Urinary bladder (tissue), 3 donors: ENCODE measurements at regions not wholly inside any gene's neighbourhood (a gene's known extent, or its start where the extent isn't known, plus 50 kb on each side); places are given as distances from the start of the nearest gene placed in this dataset.

Experiments
- DNase-seq: peaks from one replicate; pipeline ENCODE4 v3.0.0-alpha.2; 2015; ENCODE audit errors: extremely low spot score
- H3K27ac ChIP-seq: one replicate; pipeline ENCODE4 v1.5.1; 2013; ENCODE audit warnings: low read depth, mild to moderate bottlenecking, moderate library complexity
- H3K36me3 ChIP-seq: one replicate; pipeline ENCODE4 v1.6.1; 2013; ENCODE audit warnings: mild to moderate bottlenecking, moderate library complexity; ENCODE audit not compliant: insufficient read depth
- H3K4me1 ChIP-seq: one replicate; pipeline ENCODE4 v1.6.1; 2013; ENCODE audit warnings: mild to moderate bottlenecking, moderate library complexity; ENCODE audit not compliant: insufficient read depth
- H3K4me3 ChIP-seq: one replicate; pipeline ENCODE4 v1.5.1; 2013; ENCODE audit warnings: low read depth, low read length
- WGBS: extraction: QIAGEN DNeasy Blood & Tissue Kit; methylation state at CpG from one replicate; pipeline ENCODE4 v1.1.7; 2013; 5-methylcytosine and 5-hydroxymethylcytosine counted together
- donor health status: healthy with polysubstance abuse.
- donor health status: healthy.

GRCh38 chr11:25990406-25990805 is 341.5 kb upstream of the ANO3 start:
- no peak overlapping the region for H3K27ac ChIP-seq
- no peaks in the 10 kb centered on the region for H3K36me3 ChIP-seq
- DNase-seq, result no peak
- WGBS, result 34% methylated on average over 3 of the region's 3 CpGs
- H3K4me3 ChIP-seq, result no peak overlapping the region
- H3K4me1 ChIP-seq, result no peaks in the 10 kb centered on the region

- H3K27ac ChIP-seq, result no peak overlapping the region
- no peak for DNase-seq
- H3K36me3 ChIP-seq, result no peaks in the 10 kb centered on the region
- H3K4me1 ChIP-seq, result no peaks in the 10 kb centered on the region
- WGBS, result 74% methylated on average over 2 of the region's 2 CpGs
- H3K4me3 ChIP-seq, result no peak overlapping the region
Observed at GRCh38 chr11:25991476-25991875, 340.5 kb upstream of the ANO3 start.

- Histone ChIP-seq H3K4me1 (no peaks in the 10 kb centered on the region), H3K4me3 (no peak overlapping the region), H3K27ac (no peak overlapping the region), H3K36me3 (no peaks in the 10 kb centered on the region)
- no peak for DNase-seq
- WGBS, result 41% methylated on average over 3 of the region's 3 CpGs
Observed at GRCh38 chr11:25992294-25992693, 339.6 kb upstream of the ANO3 start.

GRCh38 chr11:25993016-25993415 is 338.9 kb upstream of the ANO3 start:
- WGBS, result 89% methylated on average over 2 of the region's 2 CpGs
- H3K4me1 ChIP-seq, result no peaks in the 10 kb centered on the region
- H3K4me3 ChIP-seq, result no peak overlapping the region
- H3K27ac ChIP-seq, result no peak overlapping the region
- peak; percentile 29 for DNase-seq
- H3K36me3 ChIP-seq, result no peaks in the 10 kb centered on the region

- Histone ChIP-seq H3K4me1 (no peaks in the 10 kb centered on the region), H3K36me3 (no peaks in the 10 kb centered on the region), H3K27ac (no peak overlapping the region), H3K4me3 (no peak overlapping the region)
- DNase-seq, result no peak
- WGBS, result 80% methylated on average over 1 of the region's 1 CpG
Observed at GRCh38 chr11:26011474-26011873, 320.5 kb upstream of the ANO3 start.

- Histone ChIP-seq H3K27ac (no peak overlapping the region), H3K4me3 (no peak overlapping the region), H3K4me1 (no peaks in the 10 kb centered on the region), H3K36me3 (no peaks in the 10 kb centered on the region)
- DNase-seq, result no peak
- 76% methylated on average over 6 of the region's 6 CpGs for WGBS
Observed at GRCh38 chr11:26014456-26015115, 317.3 kb upstream of the ANO3 start.

- H3K27ac ChIP-seq, result no peak overlapping the region
- 53% methylated on average over 1 of the region's 1 CpG for WGBS
- no peak for DNase-seq
Observed at GRCh38 chr11:26017322-26017860, 314.5 kb upstream of the ANO3 start.

GRCh38 chr11:26017903-26018302 is 314.0 kb upstream of the ANO3 start:
- Histone ChIP-seq H3K36me3 (no peaks in the 10 kb centered on the region), H3K4me1 (no peaks in the 10 kb centered on the region), H3K4me3 (no peak overlapping the region), H3K27ac (no peak overlapping the region)
- 51% methylated on average over 2 of the region's 2 CpGs for WGBS
- DNase-seq, result no peak

More at GRCh38 chr11:26017322-26017860, 314.5 kb upstream of the ANO3 start:
- no peaks in the 10 kb centered on the region for H3K36me3 ChIP-seq
- no peak overlapping the region for H3K4me3 ChIP-seq
- no peaks in the 10 kb centered on the region for H3K4me1 ChIP-seq

GRCh38 chr11:26018336-26018735 is 313.6 kb upstream of the ANO3 start:
- Histone ChIP-seq H3K4me3 (no peak overlapping the region), H3K4me1 (no peaks in the 10 kb centered on the region), H3K36me3 (no peaks in the 10 kb centered on the region), H3K27ac (no peak overlapping the region)
- no peak for DNase-seq

GRCh38 chr11:26019386-26019785 is 312.5 kb upstream of the ANO3 start:
- no peaks in the 10 kb centered on the region for H3K4me1 ChIP-seq
- H3K4me3 ChIP-seq, result no peak overlapping the region
- no peaks in the 10 kb centered on the region for H3K36me3 ChIP-seq
- WGBS, result 92% methylated on average over 3 of the region's 3 CpGs
- no peak for DNase-seq
- no peak overlapping the region for H3K27ac ChIP-seq

- H3K4me1 ChIP-seq, result no peaks in the 10 kb centered on the region
- H3K27ac ChIP-seq, result no peak overlapping the region
- no peak overlapping the region for H3K4me3 ChIP-seq
- 80% methylated on average over 1 of the region's 1 CpG for WGBS
- DNase-seq, result no peak
- H3K36me3 ChIP-seq, result no peaks in the 10 kb centered on the region
Observed at GRCh38 chr11:26021017-26021416, 310.9 kb upstream of the ANO3 start.

- H3K4me3 ChIP-seq, result no peak overlapping the region
- H3K27ac ChIP-seq, result no peak overlapping the region
- no peaks in the 10 kb centered on the region for H3K4me1 ChIP-seq
- no peaks in the 10 kb centered on the region for H3K36me3 ChIP-seq
- 79% methylated on average over 2 of the region's 2 CpGs for WGBS
- DNase-seq, result no peak
Observed at GRCh38 chr11:26023057-26023456, 308.9 kb upstream of the ANO3 start.

- Histone ChIP-seq H3K4me1 (no peaks in the 10 kb centered on the region), H3K36me3 (no peaks in the 10 kb centered on the region), H3K27ac (no peak overlapping the region), H3K4me3 (no peak overlapping the region)
- no peak for DNase-seq
- WGBS, result 85% methylated on average over 2 of the region's 2 CpGs
Observed at GRCh38 chr11:26025676-26026075, 306.3 kb upstream of the ANO3 start.

GRCh38 chr11:26026078-26026477 is 305.9 kb upstream of the ANO3 start:
- H3K27ac ChIP-seq, result no peak overlapping the region
- WGBS, result 79% methylated on average over 1 of the region's 1 CpG
- no peak overlapping the region for H3K4me3 ChIP-seq
- no peak for DNase-seq
- no peaks in the 10 kb centered on the region for H3K36me3 ChIP-seq
- H3K4me1 ChIP-seq, result no peaks in the 10 kb centered on the region

GRCh38 chr11:26027887-26028286 is 304.0 kb upstream of the ANO3 start:
- DNase-seq, result no peak
- Histone ChIP-seq H3K27ac (no peak overlapping the region), H3K36me3 (no peaks in the 10 kb centered on the region), H3K4me1 (no peaks in the 10 kb centered on the region), H3K4me3 (no peak overlapping the region)
